HL-60 (cell line): ENCODE measurements at regions not wholly inside any gene's neighbourhood (a gene's known extent, or its start where the extent isn't known, plus 50 kb on each side); places are given as distances from the start of the nearest gene placed in this dataset.

Experiments used
- DNase-seq, 2 experiments: peaks; one replicate each; pipeline ENCODE4 v3.0.0-alpha.2; 2010 to 2020; ENCODE audit warnings: low read depth in 1 of 2, low spot score in 1 of 2
- H3K27ac ChIP-seq: fragments of 250-450 bp; sonication (Bioruptor Pico); replicated peaks from 2 replicates; pipeline ENCODE4 v1.5.1; 2020; ENCODE audit warnings: mild to moderate bottlenecking, moderate library complexity
- H3K27me3 ChIP-seq: fragments of 250-450 bp; sonication (Bioruptor Pico); 2 replicates; pipeline ENCODE4 v1.5.1; 2021; ENCODE audit warnings: mild to moderate bottlenecking, moderate library complexity; ENCODE audit not compliant: insufficient read depth, poor library complexity, severe bottlenecking
- H3K4me3 ChIP-seq: replicated peaks from 2 replicates; pipeline ENCODE4 v1.5.1; 2011; ENCODE audit warnings: mild to moderate bottlenecking, control low read depth, low read length; ENCODE audit not compliant: insufficient read depth
- CTCF ChIP-seq: IDR thresholded peaks from one replicate; pipeline ENCODE4 v1.5.1; 2011; ENCODE audit warnings: low read length, control low read depth, inconsistent platforms; ENCODE audit not compliant: insufficient read depth
- GABPA ChIP-seq: IDR thresholded peaks from 2 replicates; pipeline ENCODE4 v1.6.1; 2012; ENCODE audit warnings: low read depth
- POLR2AphosphoS5 ChIP-seq: IDR thresholded peaks from 2 replicates; pipeline ENCODE4 v1.6.1; 2012; ENCODE audit warnings: low read depth
- REST ChIP-seq: IDR thresholded peaks from 2 replicates; pipeline ENCODE4 v1.6.1; 2012; ENCODE audit warnings: low read depth; ENCODE audit not compliant: insufficient replicate concordance
- SPI1 ChIP-seq: IDR thresholded peaks from 2 replicates; pipeline ENCODE4 v1.6.1; 2012; ENCODE audit warnings: low read depth, mild to moderate bottlenecking, borderline replicate concordance

- H3K27ac ChIP-seq, result no peak overlapping the region
These were observed 633.1 kb downstream of the NLGN4X start for GRCh38 chrX:5595570-5595969.

GRCh38 chrX:5586726-5587125 is 641.9 kb downstream of the NLGN4X start:
- no peak overlapping the region for H3K4me3 ChIP-seq
- H3K27me3 ChIP-seq, result no peaks in the 10 kb centered on the region
- H3K27ac ChIP-seq, result no peak overlapping the region
- no peak for TF ChIP-seq SPI1
- TF ChIP-seq CTCF, result no peak
- TF ChIP-seq REST, result no peak
- no peak for TF ChIP-seq POLR2AphosphoS5
- no peak for TF ChIP-seq GABPA
- no peak for DNase-seq

More at GRCh38 chrX:5595570-5595969, 633.1 kb downstream of the NLGN4X start:
- no peaks in the 10 kb centered on the region for H3K27me3 ChIP-seq
- no peak for DNase-seq
- no peak overlapping the region for H3K4me3 ChIP-seq
- TF ChIP-seq REST, result no peak
- no peak for TF ChIP-seq POLR2AphosphoS5
- no peak for TF ChIP-seq SPI1
- TF ChIP-seq GABPA, result no peak
- TF ChIP-seq CTCF, result no peak

- Histone ChIP-seq H3K27me3 (no peaks in the 10 kb centered on the region), H3K4me3 (no peak overlapping the region), H3K27ac (no peak overlapping the region)
- DNase-seq, result no peak
- no peak for TF ChIP-seq REST
- TF ChIP-seq SPI1, result no peak
- no peak for TF ChIP-seq POLR2AphosphoS5
- TF ChIP-seq CTCF, result no peak
- TF ChIP-seq GABPA, result no peak
These were observed 653.3 kb downstream of the NLGN4X start for GRCh38 chrX:5575407-5575806.
